Heart right ventricle (tissue), 16 donors: ENCODE measurements at regions not wholly inside any gene's neighbourhood (a gene's known extent, or its start where the extent isn't known, plus 50 kb on each side); places are given as distances from the start of the nearest gene placed in this dataset.

Experiments used
- ATAC-seq, 8 donors: fragments of 200-7000 bp; cut with Tn5 transposase; one replicate each; pipeline ENCODE4 v1.9.1; 2020; ENCODE audit warnings: mild to moderate bottlenecking in 8 of 8, moderate library complexity in 8 of 8, moderate number of reproducible peaks in 1 of 8
- DNase-seq, 2 donors: peaks; one replicate each; pipeline ENCODE4 v3.0.0-alpha.2; 2020
- H3K27ac ChIP-seq, 10 donors: fragments of 200-600 bp; sonication (generic) in 2 of 10; one replicate each; pipeline versions ENCODE4 v1.5.0 to v1.8.0; 2020 to 2022; ENCODE audit warnings: mild to moderate bottlenecking in 3 of 10
- H3K27me3 ChIP-seq, 7 donors: fragments of 200-600 bp; one replicate each; pipeline ENCODE4 v1.8.0; 2021 to 2022; ENCODE audit warnings: mild to moderate bottlenecking in 2 of 7
- H3K36me3 ChIP-seq, 9 donors: fragments of 200-600 bp; sonication (generic) in 1 of 9; one replicate each; pipeline versions ENCODE4 v1.5.0 to v1.8.0; 2020 to 2022; ENCODE audit warnings: mild to moderate bottlenecking in 2 of 9
- H3K4me1 ChIP-seq, 9 donors: fragments of 200-600 bp; sonication (generic) in 1 of 9; one replicate each; pipeline versions ENCODE4 v1.5.0 to v1.8.0; 2020 to 2022; ENCODE audit warnings: mild to moderate bottlenecking in 4 of 9
- H3K4me3 ChIP-seq, 10 donors: fragments of 200-600 bp; sonication (generic) in 2 of 10; one replicate each; pipeline versions ENCODE4 v1.5.0 to v1.8.0; 2020 to 2022; ENCODE audit warnings: mild to moderate bottlenecking in 7 of 10, moderate library complexity in 2 of 10
- H3K9me3 ChIP-seq, 11 donors: fragments of 200-600 bp in 10 of 11; sonication (generic) in 2 of 11; one replicate each; pipeline versions ENCODE4 v1.5.0 to v1.8.0; 2013 to 2022; ENCODE audit warnings: mild to moderate bottlenecking in 2 of 11, control low read depth in 1 of 11, moderate library complexity in 1 of 11
- CTCF ChIP-seq, 9 donors: fragments of 200-600 bp; sonication (generic) in 2 of 9; IDR thresholded peaks; one replicate each; pipeline versions ENCODE4 v1.5.0 to v1.8.0; 2021 to 2022; ENCODE audit warnings: antibody characterized with exemption in 9 of 9, mild to moderate bottlenecking in 5 of 9, moderate library complexity in 1 of 9
- WGBS, 2 donors: extraction: QIAGEN DNeasy Blood & Tissue Kit; methylation state at CpG; one replicate each; pipeline ENCODE4 v1.1.7; 2013; ENCODE audit warnings: inconsistent platforms in 1 of 2; 5-methylcytosine and 5-hydroxymethylcytosine counted together
- intact Hi-C, 10 donors: fragments of 100-400 bp; cut with DNase I; formaldehyde crosslinking; loops; one replicate each; pipeline versions ENCODE4 v1.11.1 to v1.14.2; 2022
- donor health status: Arrhythmogenic right ventricular cardiomyopathy.
- donor health status: ischemic (EF 13 %, LVEDD 7.1; RV severe dilation, severe dysfunction).
- donor health status: healthy with polysubstance abuse.
- donor health status: DM: no; HTN: yes; CAD: no.
- donor health status: DM: no; HTN: no; CAD: no.
- donor health status: ischemic (EF 25% LVEDD 6.9; RV normal size, moderate dysfunction).
- donor health status: ischemic (EF 25% LVEDD 5.7; RV mildly dilated, moderate dysfunction).
- donor health status: healthy.
- donor health status: DM: yes; HTN: yes; CAD: no.
- donor health status: Ischemic cardiomyopathy.
- donor health status: ischemic (EF 35%, LVEDD 5.7; RV mildly dilated, moderate dysfunction).
- donor health status: nonischemic (EF 11% LVEDD 7.7; RV severe dilation, severe dysfunction).
- donor health status: DM: yes; HTN: yes; CAD: no.
- donor health status: PGD.
- donor health status: ischemic (EF 29% LVEDD 5.4; RV normal size, mild dysfunction).
- donor health status: nonischemic (EF 23%, LVEDD 6.1; RV moderate dilation, normal function).

- WGBS, 2 donors, result 81% methylated on average over 12 of the region's 12 CpGs
- H3K27me3 ChIP-seq, result peaks cover 0 to 60% (median 21%) of the 10 kb centered on the region in 7 donors
- H3K9me3 ChIP-seq, result no peaks in the 10 kb centered on the region
- no peak overlapping the region for H3K27ac ChIP-seq
- ATAC-seq (no peak), DNase-seq (no peak)
- H3K4me3 ChIP-seq, result no peak overlapping the region
- TF ChIP-seq CTCF (IDR thresholded peaks at IDR 0.05), result no peak
- intact Hi-C loops, result no loop called here
- H3K4me1 ChIP-seq, result no peaks in the 10 kb centered on the region
- no peaks in the 10 kb centered on the region for H3K36me3 ChIP-seq
Observed at GRCh38 chr12:125208942-125209341, 143.7 kb downstream of the AACS start.

GRCh38 chr12:125210104-125210755 is 145.0 kb downstream of the AACS start:
- Histone ChIP-seq H3K27ac (no peak overlapping the region), H3K27me3 (peaks cover 0 to 60% (median 21%) of the 10 kb centered on the region in 7 donors), H3K36me3 (no peaks in the 10 kb centered on the region), H3K9me3 (peaks cover 0 to 6% (median 0%) of the 10 kb centered on the region in 11 donors), H3K4me1 (no peaks in the 10 kb centered on the region), H3K4me3 (no peak overlapping the region)
- no peak for TF ChIP-seq CTCF (IDR thresholded peaks at IDR 0.05)
- intact Hi-C loops, result no loop called here
- DNase-seq (no peak), ATAC-seq (no peak)
- 79% methylated on average over 8 of the region's 8 CpGs for WGBS, 2 donors

GRCh38 chr12:125211464-125211863 is 146.2 kb downstream of the AACS start:
- H3K36me3 ChIP-seq, result no peaks in the 10 kb centered on the region
- H3K27ac ChIP-seq, result no peak overlapping the region
- intact Hi-C loops, result no loop called here
- peaks cover 0 to 8% (median 0%) of the 10 kb centered on the region in 11 donors for H3K9me3 ChIP-seq
- no peak overlapping the region for H3K4me3 ChIP-seq
- no peak for DNase-seq
- no peaks in the 10 kb centered on the region for H3K4me1 ChIP-seq
- peaks cover 0 to 51% (median 20%) of the 10 kb centered on the region in 7 donors for H3K27me3 ChIP-seq
- no peak for ATAC-seq
- no peak for TF ChIP-seq CTCF (IDR thresholded peaks at IDR 0.05)
- 45 to 56% methylated on average over 7 of the region's 7 CpGs for WGBS, 2 donors

GRCh38 chr12:125214289-125214688 is 149.1 kb downstream of the AACS start:
- Histone ChIP-seq H3K36me3 (no peaks in the 10 kb centered on the region), H3K4me1 (no peaks in the 10 kb centered on the region), H3K27ac (no peak overlapping the region), H3K27me3 (peaks cover 0 to 52% (median 10%) of the 10 kb centered on the region in 7 donors), H3K9me3 (peaks cover 0 to 8% (median 0%) of the 10 kb centered on the region in 11 donors), H3K4me3 (no peak overlapping the region)
- intact Hi-C loops, result no loop called here
- 77 to 83% methylated on average over 5 of the region's 5 CpGs for WGBS, 2 donors
- no peak for TF ChIP-seq CTCF (IDR thresholded peaks at IDR 0.05)
- DNase-seq, result no peak
- no peak for ATAC-seq
